Spleen (tissue), 11 donors: ENCODE measurements at regions not wholly inside any gene's neighbourhood (a gene's known extent, or its start where the extent isn't known, plus 50 kb on each side); places are given as distances from the start of the nearest gene placed in this dataset.

ENCODE experiments used
- DNase-seq: peaks from one replicate; pipeline ENCODE4 v3.0.0-alpha.2; 2020
- H3K27ac ChIP-seq, 8 donors: fragments of 200-600 bp; sonication (generic) in 7 of 8; 1 replicate in 4 of 8; 2 replicates in 4 of 8; pipeline versions ENCODE4 v1.5.0 to v1.8.0; 2016 to 2021; ENCODE audit warnings: inconsistent platforms in 4 of 8, mild to moderate bottlenecking in 4 of 8, moderate library complexity in 1 of 8
- H3K27me3 ChIP-seq, 7 donors: fragments of 200-600 bp; sonication (generic) in 6 of 7; replicated peaks in 1 of 7; 1 replicate in 4 of 7; 2 replicates in 3 of 7; pipeline versions ENCODE4 v1.5.0 to v1.8.0; 2016 to 2021; ENCODE audit warnings: inconsistent platforms in 3 of 7, mild to moderate bottlenecking in 1 of 7
- H3K36me3 ChIP-seq, 6 donors: fragments of 200-600 bp; sonication (generic) in 5 of 6; 1 replicate in 4 of 6; 2 replicates in 2 of 6; pipeline versions ENCODE4 v1.5.0 to v1.8.0; 2016 to 2021; ENCODE audit warnings: inconsistent platforms in 2 of 6
- H3K4me1 ChIP-seq, 6 donors: fragments of 200-600 bp; sonication (generic) in 5 of 6; 1 replicate in 3 of 6; 2 replicates in 3 of 6; pipeline versions ENCODE4 v1.5.0 to v1.8.0; 2016 to 2021; ENCODE audit warnings: inconsistent platforms in 3 of 6
- H3K4me3 ChIP-seq, 8 donors: fragments of 200-600 bp; sonication (generic) in 7 of 8; 1 replicate in 4 of 8; 2 replicates in 4 of 8; pipeline versions ENCODE4 v1.5.0 to v1.8.0; 2016 to 2021; ENCODE audit warnings: inconsistent platforms in 4 of 8, mild to moderate bottlenecking in 4 of 8, moderate library complexity in 2 of 8
- H3K9me3 ChIP-seq, 8 donors: fragments of 200-600 bp; sonication (generic) in 7 of 8; 1 replicate in 4 of 8; 2 replicates in 4 of 8; pipeline versions ENCODE4 v1.5.0 to v1.8.0; 2016 to 2021; ENCODE audit warnings: inconsistent platforms in 4 of 8
- CTCF ChIP-seq, 11 experiments: fragments of 200-600 bp in 7 of 11; fragments of 450-650 bp in 4 of 11; sonication (generic) in 4 of 11; IDR thresholded peaks in 8 of 11; conservative IDR thresholded peaks in 3 of 11; 1 replicate in 7 of 11; 2 replicates in 4 of 11; pipeline versions ENCODE4 v1.4.0 to v1.8.0; 2016 to 2021; ENCODE audit warnings: antibody characterized with exemption in 11 of 11, inconsistent platforms in 4 of 11, mild to moderate bottlenecking in 1 of 11
- POLR2A ChIP-seq, 3 donors: fragments of 450-650 bp; IDR thresholded peaks; one replicate each; pipeline ENCODE4 v1.5.1; 2017; ENCODE audit warnings: antibody characterized with exemption in 3 of 3, mild to moderate bottlenecking in 1 of 3
- POLR2AphosphoS5 ChIP-seq, 3 donors: sonication (generic); formaldehyde crosslinking; IDR thresholded peaks; one replicate each; pipeline ENCODE4 v1.5.1; 2017; ENCODE audit warnings: antibody characterized with exemption in 3 of 3
- WGBS, 5 donors: extraction: QIAGEN DNeasy Blood & Tissue Kit in 3 of 5; methylation state at CpG; one replicate each; pipeline versions ENCODE4 v1.1.5 to v1.1.7; 2013 to 2018; 5-methylcytosine and 5-hydroxymethylcytosine counted together
- intact Hi-C: fragments of 100-400 bp; cut with DNase I; formaldehyde crosslinking; loops from one replicate; pipeline ENCODE4 v1.15.0; 2023; ENCODE audit warnings: low total_unique reads
- donor health status: healthy with polysubstance abuse.
- donor health status: DM: no; HTN: no; CAD: no; lungs with moderate emphysema.
- donor health status: DM: no; HTN: no; CAD: no.
- donor health status: Bipolar disorder and iron deficiency.
- donor health status: healthy.
- donor health status: DM: no; HTN: no; CAD: no.
- donor health status: DM: yes; HTN: yes; CAD: no.

- H3K4me1 ChIP-seq, result no peaks in the 10 kb centered on the region
- no peaks in the 10 kb centered on the region for H3K27me3 ChIP-seq
- no peak overlapping the region for H3K4me3 ChIP-seq
- no peak overlapping the region for H3K27ac ChIP-seq
- WGBS, 5 donors, result 84 to 94% (median 90%) methylated on average over 2 of the region's 2 CpGs
- intact Hi-C loops, result no loop called here
- no peaks in the 10 kb centered on the region for H3K36me3 ChIP-seq
- H3K9me3 ChIP-seq, result peaks cover 0 to 6% (median 0%) of the 10 kb centered on the region in 8 donors
- DNase-seq, result no peak
- TF ChIP-seq POLR2A (IDR thresholded peaks at IDR 0.05) (no peak), CTCF (IDR thresholded peaks at IDR 0.05 in 8 of 11, conservative IDR thresholded peaks at IDR 0.05 in 3 of 11) (no peak), POLR2AphosphoS5 (IDR thresholded peaks at IDR 0.05) (no peak)
These were observed 592.9 kb upstream of the C9orf72 start for GRCh38 chr9:28166179-28166578.

DNA sequence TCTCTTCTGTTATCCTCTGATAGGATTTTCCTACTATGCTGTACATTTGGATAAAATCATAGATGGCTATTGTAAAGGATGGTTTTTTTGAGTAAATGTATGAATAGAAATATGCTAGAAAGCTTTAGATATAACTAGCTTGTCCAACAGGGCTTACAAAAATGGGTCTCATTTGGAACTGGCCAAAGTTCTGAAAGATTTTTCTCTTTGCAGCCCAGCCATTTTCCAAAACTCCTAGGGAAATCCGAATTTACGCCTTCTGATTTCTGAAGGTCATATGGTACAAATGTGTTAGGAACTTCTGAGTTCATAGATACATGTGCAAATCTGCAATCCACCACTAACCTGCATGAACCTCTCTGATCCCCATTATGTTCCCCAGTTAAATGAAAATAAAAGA is 603.9 kb upstream of the C9orf72 start:
- no peaks in the 10 kb centered on the region for H3K27me3 ChIP-seq
- H3K36me3 ChIP-seq, result no peaks in the 10 kb centered on the region
- H3K4me1 ChIP-seq, result no peaks in the 10 kb centered on the region
- no peak overlapping the region for H3K4me3 ChIP-seq
- H3K27ac ChIP-seq, result no peak overlapping the region
- DNase-seq, result no peak
- H3K9me3 ChIP-seq, result peaks cover 0 to 12% (median 2%) of the 10 kb centered on the region in 8 donors
- TF ChIP-seq CTCF (IDR thresholded peaks at IDR 0.05 in 8 of 11, conservative IDR thresholded peaks at IDR 0.05 in 3 of 11) (no peak), POLR2AphosphoS5 (IDR thresholded peaks at IDR 0.05) (no peak), POLR2A (IDR thresholded peaks at IDR 0.05) (no peak)
- intact Hi-C loops, result no loop called here
- WGBS, 5 donors, result 79 to 89% (median 84%) methylated on average over 2 of the region's 2 CpGs

DNA sequence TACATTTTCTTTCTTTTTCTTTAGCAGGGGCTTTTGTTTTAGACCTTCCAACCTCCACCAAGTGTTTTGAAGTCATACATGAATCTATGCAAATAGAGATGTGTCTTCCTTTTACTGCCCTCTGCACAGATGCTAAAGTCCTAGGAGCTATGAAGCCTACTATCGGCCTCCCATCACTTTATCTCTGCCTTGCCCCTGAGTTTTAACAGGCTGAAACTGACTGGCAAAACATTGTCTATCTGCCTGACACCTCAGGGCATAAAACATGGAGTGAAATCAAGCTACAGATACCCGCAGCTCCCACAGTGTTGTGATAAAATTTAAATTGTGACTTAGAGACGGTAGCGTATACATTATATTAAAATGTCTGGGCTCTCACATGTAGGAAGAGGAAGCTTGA is 604.6 kb upstream of the C9orf72 start:
- TF ChIP-seq POLR2AphosphoS5 (IDR thresholded peaks at IDR 0.05) (no peak), POLR2A (IDR thresholded peaks at IDR 0.05) (no peak), CTCF (IDR thresholded peaks at IDR 0.05 in 8 of 11, conservative IDR thresholded peaks at IDR 0.05 in 3 of 11) (no peak)
- no peaks in the 10 kb centered on the region for H3K36me3 ChIP-seq
- peaks cover 0 to 16% (median 2%) of the 10 kb centered on the region in 8 donors for H3K9me3 ChIP-seq
- no peak overlapping the region for H3K27ac ChIP-seq
- no peaks in the 10 kb centered on the region for H3K4me1 ChIP-seq
- no peaks in the 10 kb centered on the region for H3K27me3 ChIP-seq
- WGBS, 5 donors, result 86 to 97% (median 89%) methylated on average over 4 of the region's 4 CpGs
- no peak overlapping the region for H3K4me3 ChIP-seq
- DNase-seq, result no peak
- intact Hi-C loops, result no loop called here

GRCh38 chr9:28179893-28180292 is 606.6 kb upstream of the C9orf72 start:
- no peaks in the 10 kb centered on the region for H3K27me3 ChIP-seq
- no peaks in the 10 kb centered on the region for H3K36me3 ChIP-seq
- no peak for TF ChIP-seq POLR2A (IDR thresholded peaks at IDR 0.05)
- TF ChIP-seq POLR2AphosphoS5 (IDR thresholded peaks at IDR 0.05), result no peak
- no peak for TF ChIP-seq CTCF (IDR thresholded peaks at IDR 0.05 in 8 of 11, conservative IDR thresholded peaks at IDR 0.05 in 3 of 11)
- DNase-seq, result no peak
- WGBS, 5 donors, result 73 to 88% (median 83%) methylated on average over 2 of the region's 2 CpGs
- H3K9me3 ChIP-seq, result peaks cover 0 to 21% (median 2%) of the 10 kb centered on the region in 8 donors
- no peaks in the 10 kb centered on the region for H3K4me1 ChIP-seq
- no peak overlapping the region for H3K4me3 ChIP-seq
- intact Hi-C loops, result no loop called here
- H3K27ac ChIP-seq, result no peak overlapping the region
